H7 (cell line): ENCODE measurements at regions not wholly inside any gene's neighbourhood (a gene's known extent, or its start where the extent isn't known, plus 50 kb on each side); places are given as distances from the start of the nearest gene placed in this dataset.
"Not testable (repeated sequence)": the region's sequence is repeated elsewhere in the genome, so short reads cannot be mapped to it uniquely, and the experiment has no call there.

Source experiments
- DNase-seq: peaks from one replicate; pipeline ENCODE4 v3.0.0; 2012
- H3K27me3 ChIP-seq: 2 replicates; pipeline ENCODE4 v1.6.0; 2011; ENCODE audit warnings: mild to moderate bottlenecking, low read length; ENCODE audit not compliant: control insufficient read depth, insufficient read depth
- H3K36me3 ChIP-seq: replicated peaks from 2 replicates; pipeline ENCODE4 v1.5.1; 2011; ENCODE audit warnings: low read length; ENCODE audit not compliant: control insufficient read depth, insufficient read depth
- H3K4me3 ChIP-seq: 2 replicates; pipeline ENCODE4 v1.5.1; 2011; ENCODE audit warnings: low read depth, mild to moderate bottlenecking, control low read depth, low read length, moderate library complexity; ENCODE audit not compliant: insufficient read depth

DNA sequence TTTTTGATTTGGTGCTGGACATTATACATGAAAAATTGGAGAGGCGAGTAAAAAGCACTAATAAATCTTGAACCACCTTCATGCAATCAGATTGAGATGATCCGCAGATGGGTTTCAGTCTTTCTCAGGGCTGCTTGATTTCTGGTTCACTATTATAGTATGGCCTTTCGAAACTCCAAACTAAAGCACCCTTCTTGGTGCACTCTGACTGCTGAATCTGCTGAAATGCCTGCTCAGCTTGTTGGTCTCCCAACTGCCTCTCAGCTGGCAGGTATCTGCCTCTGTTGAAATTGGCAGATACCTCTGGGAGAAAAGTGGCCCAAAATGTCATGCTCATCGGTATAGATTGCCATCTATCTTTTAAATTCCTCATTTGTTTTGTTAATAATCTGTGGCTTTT is 102.5 kb upstream of the WIPF3 start:
- not testable (repeated sequence) for DNase-seq, H3K27me3 ChIP-seq

DNA sequence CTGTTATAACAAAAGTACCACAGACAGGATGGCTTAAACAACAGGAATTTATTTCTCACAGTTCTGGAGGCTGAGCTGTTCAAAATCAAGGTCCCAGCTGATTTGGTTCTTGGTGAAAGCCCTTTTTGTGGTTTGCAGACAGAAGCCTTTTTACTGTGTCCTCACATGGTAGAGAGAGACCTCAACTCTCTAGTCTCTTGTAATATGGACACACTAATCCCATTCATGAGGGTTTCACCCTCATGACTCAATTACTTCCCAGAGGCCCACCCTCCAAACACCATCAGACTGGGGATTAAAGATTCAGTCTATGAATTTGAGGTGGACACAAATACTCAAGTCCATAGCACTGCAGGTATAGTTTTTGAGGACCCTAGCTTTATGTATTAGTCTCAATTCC is 97.3 kb upstream of the WIPF3 start:
- H3K27me3 ChIP-seq, H3K4me3 ChIP-seq, H3K36me3 ChIP-seq, DNase-seq: not testable (repeated sequence)

More for the DNA sequence above, 102.5 kb upstream of the WIPF3 start:
- not testable (repeated sequence) for H3K4me3 ChIP-seq, H3K36me3 ChIP-seq

DNA sequence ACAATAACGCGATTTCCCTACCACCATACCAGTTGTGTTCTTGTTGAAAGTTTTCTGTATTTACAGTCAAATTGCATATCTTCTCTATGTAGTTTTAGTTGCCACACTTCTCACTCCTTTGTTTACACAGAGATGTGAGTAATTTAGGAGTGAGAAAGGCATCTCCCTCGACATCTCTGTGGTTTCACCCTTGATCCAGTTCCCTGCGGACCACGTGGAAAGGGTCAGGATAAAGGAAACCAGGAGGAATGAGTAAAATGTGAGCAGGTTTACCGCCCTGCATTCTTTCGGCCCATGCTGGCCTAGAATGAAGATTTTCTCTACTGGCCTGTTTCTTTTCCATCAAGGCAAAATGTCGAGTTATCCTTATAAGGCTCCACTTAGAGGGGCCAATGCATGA is 83.2 kb upstream of the WIPF3 start:
- H3K27me3 ChIP-seq, H3K4me3 ChIP-seq, H3K36me3 ChIP-seq: not testable (repeated sequence)
- DNase-seq = peak; percentile 4

DNA sequence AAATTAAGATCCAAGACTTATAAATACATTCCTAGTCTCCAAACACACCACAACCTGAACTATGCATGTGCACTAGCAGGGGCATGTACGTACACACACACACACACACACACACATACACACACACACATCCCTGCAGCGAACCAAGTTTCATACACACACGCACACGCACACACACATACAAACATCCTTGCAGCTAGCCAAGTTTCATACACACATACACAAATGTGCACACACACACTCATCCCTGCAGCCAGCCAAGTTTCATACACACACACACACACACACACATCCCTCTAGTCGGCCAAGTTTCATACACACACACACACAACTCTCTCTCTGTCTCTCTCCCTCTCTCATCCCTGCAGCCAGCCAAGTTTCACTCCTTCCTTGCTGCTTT is 82.7 kb upstream of the WIPF3 start:
- DNase-seq = no peak
- Histone ChIP-seq H3K36me3 (no peaks in the 10 kb centered on the region), H3K27me3 (no peaks in the 10 kb centered on the region), H3K4me3 (no peak overlapping the region)

DNA sequence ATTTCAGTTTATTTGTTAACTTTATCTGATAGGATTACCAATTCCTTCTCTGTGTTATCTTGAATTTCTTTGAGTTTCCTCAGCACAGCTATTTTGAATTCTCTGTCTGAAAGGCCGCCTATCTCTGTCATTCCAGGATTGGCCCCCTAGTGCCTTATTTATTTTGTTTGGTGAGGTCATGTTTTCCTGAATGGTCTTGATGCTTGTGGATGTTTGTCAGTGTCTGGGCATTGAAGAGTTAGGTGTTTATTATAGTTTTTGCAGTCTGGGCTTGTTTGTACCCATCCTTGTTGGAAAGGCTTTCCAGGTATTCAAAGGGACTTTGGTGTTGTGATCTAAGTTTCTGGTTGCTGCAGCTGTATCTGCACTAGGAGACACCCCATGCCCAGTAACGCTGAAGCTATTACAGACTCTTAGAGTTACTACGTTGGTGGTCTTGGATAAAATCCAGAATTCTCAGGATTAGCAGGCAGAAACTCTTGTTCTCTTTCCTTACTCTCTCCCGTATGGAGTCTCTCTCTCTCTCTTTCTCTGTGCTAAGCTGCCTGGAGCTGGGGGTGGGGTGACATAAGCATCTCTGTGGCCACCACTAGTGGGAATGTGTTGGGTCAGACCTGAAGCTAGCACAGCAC is 76.7 kb upstream of the WIPF3 start:
- H3K4me3 ChIP-seq, DNase-seq, H3K27me3 ChIP-seq, H3K36me3 ChIP-seq: not testable (repeated sequence)

DNA sequence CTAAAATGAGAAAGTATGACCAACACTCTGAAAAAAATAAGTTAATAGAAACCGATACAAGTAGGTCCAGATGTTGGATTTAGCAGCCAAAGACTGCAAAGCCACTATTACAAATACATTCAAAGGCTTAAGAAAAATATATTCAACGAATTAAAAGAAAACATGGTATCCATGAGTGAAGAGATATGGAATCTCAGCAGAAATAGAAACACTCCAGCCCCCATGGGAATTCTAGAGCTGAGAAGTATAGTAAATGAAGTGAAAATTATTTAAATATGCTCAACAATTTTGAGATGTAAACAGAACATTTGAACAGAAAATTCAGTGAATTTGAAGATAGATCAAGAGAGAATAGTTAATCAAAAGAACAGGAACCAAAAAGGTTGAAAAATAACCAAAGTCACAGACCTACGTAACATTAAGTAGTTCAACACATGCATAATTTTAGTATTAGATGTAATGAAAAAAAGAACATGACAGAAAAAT is 72.0 kb upstream of the WIPF3 start:
- Histone ChIP-seq H3K36me3 (no peaks in the 10 kb centered on the region), H3K27me3 (no peaks in the 10 kb centered on the region), H3K4me3 (no peak overlapping the region)
- no peak for DNase-seq

DNA sequence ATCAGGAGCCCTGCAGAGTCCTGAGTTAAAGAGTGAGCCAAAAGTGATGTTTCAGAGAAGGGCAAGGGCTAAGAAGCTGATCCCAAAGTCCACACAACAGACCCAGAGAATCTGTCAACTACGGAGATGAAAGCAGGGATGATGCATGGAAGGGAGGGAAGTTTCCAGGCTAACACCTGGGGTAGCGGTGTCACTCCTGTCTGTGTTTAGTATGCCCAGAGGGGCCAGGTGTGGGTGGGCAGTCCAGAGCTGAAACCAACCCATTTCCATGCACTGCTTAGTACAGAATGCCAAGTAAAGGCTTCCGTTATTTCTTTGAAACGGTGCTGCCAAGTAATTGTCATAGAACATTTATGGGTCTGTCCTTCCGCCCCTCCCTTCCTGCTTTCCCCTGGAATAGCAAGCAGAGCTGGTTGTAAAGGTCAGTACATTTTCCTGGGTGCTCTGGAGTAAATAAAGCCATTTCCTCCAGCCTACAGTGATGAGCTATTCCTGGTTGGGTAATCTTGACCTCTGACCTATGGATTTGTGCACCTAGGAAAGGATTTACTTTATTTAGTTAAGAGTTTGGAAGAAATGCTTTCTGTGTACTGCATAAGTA is 58.6 kb upstream of the WIPF3 start:
- H3K27me3 ChIP-seq, H3K4me3 ChIP-seq, DNase-seq, H3K36me3 ChIP-seq: not testable (repeated sequence)

DNA sequence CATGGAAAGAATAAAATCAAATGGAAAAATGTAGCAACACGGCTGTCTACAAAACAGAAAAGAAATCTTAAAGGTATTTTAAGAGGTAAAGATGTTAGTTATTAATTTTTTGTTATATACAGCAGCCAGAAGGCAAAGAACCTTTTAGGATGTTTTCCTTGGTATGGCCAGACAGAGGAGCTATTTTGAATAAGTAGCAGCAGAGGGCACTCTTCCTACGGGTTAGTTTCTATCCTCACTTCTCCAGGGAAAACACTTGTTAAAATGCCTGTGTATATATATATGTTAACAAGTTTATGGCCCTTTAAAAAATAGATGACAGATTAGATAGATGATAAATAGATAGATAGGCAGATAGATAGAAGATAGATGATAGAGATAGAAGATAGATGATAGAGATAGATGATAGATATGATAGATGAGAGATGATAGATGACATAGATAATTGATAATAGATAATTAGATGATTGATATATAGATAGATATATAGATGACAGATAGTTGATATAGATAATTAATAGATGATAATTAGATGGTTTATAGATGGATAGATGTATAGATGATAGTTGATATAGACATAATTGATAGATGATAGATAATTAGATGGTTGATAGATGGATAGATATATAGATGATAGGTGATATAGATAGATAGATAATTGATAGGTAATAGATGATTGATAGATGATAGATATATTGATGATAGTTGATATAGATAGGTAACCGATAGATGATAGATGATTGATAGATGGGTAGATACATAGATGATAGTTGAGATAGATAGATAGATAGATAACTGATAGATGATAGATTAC is 57.8 kb upstream of the WIPF3 start:
- H3K27me3 ChIP-seq = no peaks in the 10 kb centered on the region
- no peak for DNase-seq
- H3K4me3 ChIP-seq = no peak overlapping the region

DNA sequence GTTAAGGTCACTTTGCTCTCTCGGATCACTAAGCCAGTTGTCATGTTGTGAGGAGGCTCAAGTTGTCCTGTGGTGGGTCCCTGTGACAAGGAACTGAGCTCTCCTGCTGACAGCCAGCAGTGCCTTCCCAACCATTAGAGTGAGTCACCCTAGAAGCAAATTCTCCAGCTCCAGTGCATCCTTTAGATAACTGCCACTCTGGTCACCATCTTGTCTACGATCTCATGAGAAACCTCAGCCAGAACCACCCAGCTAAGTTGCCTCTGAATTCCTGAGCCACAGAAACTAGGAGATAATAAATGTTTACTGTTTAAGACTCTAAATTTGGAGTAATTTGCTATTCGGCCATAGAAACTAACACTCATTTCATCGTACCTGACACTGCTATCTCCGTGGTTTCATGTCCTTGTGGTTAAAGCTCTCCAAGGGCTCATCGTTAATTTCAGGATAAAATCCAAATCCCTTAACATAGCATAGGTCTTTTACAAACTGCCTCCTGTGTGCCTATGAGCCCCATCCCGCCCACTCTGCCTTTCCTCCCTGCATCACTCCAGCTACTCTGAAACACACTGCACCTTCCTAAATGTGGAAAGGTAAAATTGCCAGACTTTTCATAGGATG is 56.5 kb upstream of the WIPF3 start:
- Histone ChIP-seq H3K4me3 (no peak overlapping the region), H3K36me3 (no peaks in the 10 kb centered on the region), H3K27me3 (no peaks in the 10 kb centered on the region)
- no peak for DNase-seq

More for the DNA sequence above, 57.8 kb upstream of the WIPF3 start:
- H3K36me3 ChIP-seq = no peaks in the 10 kb centered on the region

DNA sequence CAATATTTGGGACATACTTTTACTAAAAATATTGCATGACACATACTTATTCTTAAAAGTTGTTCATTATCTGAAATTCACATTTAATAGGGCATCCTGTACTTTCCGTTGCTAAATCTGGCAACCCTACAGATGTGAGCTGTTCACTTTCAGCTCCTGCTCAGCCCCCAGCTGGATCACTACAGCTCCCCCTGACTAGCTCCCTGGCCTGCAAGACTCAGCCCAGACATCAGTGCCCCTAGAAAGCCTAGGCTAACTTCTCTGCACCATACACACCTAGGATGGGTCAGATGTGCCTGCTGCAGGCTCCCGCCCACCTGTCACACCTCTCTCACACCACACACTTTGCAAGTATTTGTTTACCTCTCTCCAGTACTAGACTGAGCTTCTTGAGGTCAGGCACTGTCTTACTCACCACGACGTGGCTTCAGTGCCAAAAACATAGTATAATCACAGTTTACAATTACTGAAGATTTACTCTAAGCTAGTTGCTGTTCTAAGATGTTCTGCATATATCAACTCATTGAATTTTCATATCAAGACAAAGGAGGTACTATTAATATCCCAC is 55.9 kb upstream of the WIPF3 start:
- DNase-seq, H3K36me3 ChIP-seq, H3K27me3 ChIP-seq, H3K4me3 ChIP-seq: not testable (repeated sequence)

DNA sequence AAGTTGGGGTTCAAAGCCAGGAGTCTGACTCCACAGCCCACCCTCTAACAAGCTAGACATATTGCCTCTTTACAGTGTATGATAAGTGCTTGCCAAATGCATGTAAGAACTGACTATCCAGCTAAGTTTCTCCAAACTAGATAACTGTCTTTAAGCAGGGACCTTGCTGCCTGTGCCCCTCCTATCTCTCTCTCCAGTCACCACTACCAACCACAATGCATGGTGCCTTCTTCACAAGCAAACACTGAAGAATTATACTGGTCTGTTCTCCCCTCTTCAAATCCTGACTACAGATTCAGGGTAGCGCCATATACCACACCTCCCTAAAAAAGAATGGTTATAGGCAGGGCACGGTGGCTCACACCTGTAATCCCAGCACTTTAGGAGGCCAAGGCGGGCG is 55.3 kb upstream of the WIPF3 start:
- not testable (repeated sequence) for H3K4me3 ChIP-seq, H3K36me3 ChIP-seq, DNase-seq, H3K27me3 ChIP-seq

DNA sequence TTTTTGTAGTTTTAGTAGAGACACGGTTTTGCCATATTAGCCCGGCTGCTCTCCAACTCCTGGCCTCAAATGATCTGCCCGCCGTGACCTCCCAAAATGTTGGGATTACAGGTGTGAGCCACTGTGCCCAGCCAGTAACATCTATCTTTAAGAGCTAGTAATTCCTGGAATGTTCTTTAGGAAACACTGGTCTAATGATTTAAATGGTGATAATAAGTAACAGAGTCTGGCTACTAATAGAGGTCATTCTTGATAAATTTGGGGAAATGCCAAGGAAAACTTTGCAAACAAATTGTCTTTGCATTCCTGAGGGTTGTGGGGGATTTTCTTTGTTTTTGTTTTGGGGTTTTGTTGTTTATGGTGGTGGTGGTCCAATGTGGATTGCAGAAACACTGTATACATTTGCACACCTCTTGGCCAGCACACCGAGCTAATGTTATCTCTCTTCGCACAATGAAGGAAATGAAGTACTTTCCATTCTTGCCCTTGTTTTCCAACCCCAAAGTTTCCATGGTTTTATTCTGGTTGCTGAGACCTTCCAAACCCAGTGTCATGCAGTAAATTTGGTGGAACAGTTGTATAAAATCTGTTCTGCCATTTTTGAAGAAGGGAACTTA is 51.3 kb upstream of the WIPF3 start:
- H3K27me3 ChIP-seq = no peaks in the 10 kb centered on the region
- H3K36me3 ChIP-seq = no peaks in the 10 kb centered on the region
- H3K4me3 ChIP-seq = no peak overlapping the region
- no peak for DNase-seq
